ENCODE measurements at regions not wholly inside any gene's neighbourhood (a gene's known extent, or its start where the extent isn't known, plus 50 kb on each side); places are given as distances from the start of the nearest gene placed in this dataset.

- TF ChIP-seq CTCF (IDR thresholded peaks at IDR 0.05; ENCODE audit: unreplicated experiment): no peak
- H3K36me3 Mint-ChIP-seq (ENCODE audit: low read depth, unreplicated experiment): no peaks in the 10 kb centered on the region
- no peak overlapping the region for H3K27ac Mint-ChIP-seq (ENCODE audit: unreplicated experiment)
- no peaks in the 10 kb centered on the region for H3K4me1 Mint-ChIP-seq (ENCODE audit: unreplicated experiment)
- H3K4me3 Mint-ChIP-seq (ENCODE audit: unreplicated experiment): no peak overlapping the region
- H3K9me3 Mint-ChIP-seq (ENCODE audit: unreplicated experiment): no peaks in the 10 kb centered on the region
- no peak for DNase-seq (ENCODE audit: low spot score)
- H3K27me3 Mint-ChIP-seq (ENCODE audit: unreplicated experiment): peaks cover 4% of the 10 kb centered on the region
Observed at GRCh38 chr19:29076963-29077362, 136.0 kb downstream of the UQCRFS1 start.

- Mint-ChIP-seq H3K27ac (ENCODE audit: unreplicated experiment) (no peak overlapping the region), H3K27me3 (ENCODE audit: unreplicated experiment) (peaks cover 6% of the 10 kb centered on the region), H3K9me3 (ENCODE audit: unreplicated experiment) (no peaks in the 10 kb centered on the region), H3K4me3 (ENCODE audit: unreplicated experiment) (no peak overlapping the region), H3K4me1 (ENCODE audit: unreplicated experiment) (no peaks in the 10 kb centered on the region), H3K36me3 (ENCODE audit: low read depth, unreplicated experiment) (no peaks in the 10 kb centered on the region)
- no peak for TF ChIP-seq CTCF (IDR thresholded peaks at IDR 0.05; ENCODE audit: unreplicated experiment)
- DNase-seq (ENCODE audit: low spot score): no peak
Observed at GRCh38 chr19:29076161-29076560, 136.8 kb downstream of the UQCRFS1 start.

GRCh38 chr19:29075149-29075548 lies 137.8 kb downstream of the UQCRFS1 start:
- peaks cover 6% of the 10 kb centered on the region for H3K27me3 Mint-ChIP-seq (ENCODE audit: unreplicated experiment)
- no peaks in the 10 kb centered on the region for H3K9me3 Mint-ChIP-seq (ENCODE audit: unreplicated experiment)
- H3K36me3 Mint-ChIP-seq (ENCODE audit: low read depth, unreplicated experiment): no peaks in the 10 kb centered on the region
- no peaks in the 10 kb centered on the region for H3K4me1 Mint-ChIP-seq (ENCODE audit: unreplicated experiment)
- DNase-seq (ENCODE audit: low spot score): no peak
- TF ChIP-seq CTCF (IDR thresholded peaks at IDR 0.05; ENCODE audit: unreplicated experiment): no peak
- H3K27ac Mint-ChIP-seq (ENCODE audit: unreplicated experiment): no peak overlapping the region
- H3K4me3 Mint-ChIP-seq (ENCODE audit: unreplicated experiment): no peak overlapping the region

- TF ChIP-seq CTCF (IDR thresholded peaks at IDR 0.05; ENCODE audit: unreplicated experiment): no peak
- Mint-ChIP-seq H3K36me3 (ENCODE audit: low read depth, unreplicated experiment) (no peaks in the 10 kb centered on the region), H3K4me1 (ENCODE audit: unreplicated experiment) (no peaks in the 10 kb centered on the region), H3K4me3 (ENCODE audit: unreplicated experiment) (no peak overlapping the region), H3K9me3 (ENCODE audit: unreplicated experiment) (no peaks in the 10 kb centered on the region), H3K27me3 (ENCODE audit: unreplicated experiment) (peaks cover 6% of the 10 kb centered on the region), H3K27ac (ENCODE audit: unreplicated experiment) (no peak overlapping the region)
- no peak for DNase-seq (ENCODE audit: low spot score)
Observed at GRCh38 chr19:29074579-29074978, 138.4 kb downstream of the UQCRFS1 start.

GRCh38 chr19:29067831-29068230 lies 145.1 kb downstream of the UQCRFS1 start:
- no peak overlapping the region for H3K27ac Mint-ChIP-seq (ENCODE audit: unreplicated experiment)
- no peak for DNase-seq (ENCODE audit: low spot score)
- H3K4me3 Mint-ChIP-seq (ENCODE audit: unreplicated experiment): no peak overlapping the region
- no peaks in the 10 kb centered on the region for H3K4me1 Mint-ChIP-seq (ENCODE audit: unreplicated experiment)
- H3K27me3 Mint-ChIP-seq (ENCODE audit: unreplicated experiment): peaks cover 3% of the 10 kb centered on the region
- no peak for TF ChIP-seq CTCF (IDR thresholded peaks at IDR 0.05; ENCODE audit: unreplicated experiment)
- H3K9me3 Mint-ChIP-seq (ENCODE audit: unreplicated experiment): no peaks in the 10 kb centered on the region
- no peaks in the 10 kb centered on the region for H3K36me3 Mint-ChIP-seq (ENCODE audit: low read depth, unreplicated experiment)
